CD4-positive, alpha-beta T cell treated with Interleukin-15 for 4 hours (primary cell): ENCODE measurements at regions not wholly inside any gene's neighbourhood (a gene's known extent, or its start where the extent isn't known, plus 50 kb on each side); places are given as distances from the start of the nearest gene placed in this dataset.

Source experiments
- DNase-seq: peaks from one replicate; pipeline ENCODE4 v3.0.0-alpha.2; 2020; ENCODE audit warnings: low spot score

- no peak for DNase-seq
These were observed 73.9 kb downstream of the FOXD1 start for GRCh38 chr5:73374520-73375190.

DNA sequence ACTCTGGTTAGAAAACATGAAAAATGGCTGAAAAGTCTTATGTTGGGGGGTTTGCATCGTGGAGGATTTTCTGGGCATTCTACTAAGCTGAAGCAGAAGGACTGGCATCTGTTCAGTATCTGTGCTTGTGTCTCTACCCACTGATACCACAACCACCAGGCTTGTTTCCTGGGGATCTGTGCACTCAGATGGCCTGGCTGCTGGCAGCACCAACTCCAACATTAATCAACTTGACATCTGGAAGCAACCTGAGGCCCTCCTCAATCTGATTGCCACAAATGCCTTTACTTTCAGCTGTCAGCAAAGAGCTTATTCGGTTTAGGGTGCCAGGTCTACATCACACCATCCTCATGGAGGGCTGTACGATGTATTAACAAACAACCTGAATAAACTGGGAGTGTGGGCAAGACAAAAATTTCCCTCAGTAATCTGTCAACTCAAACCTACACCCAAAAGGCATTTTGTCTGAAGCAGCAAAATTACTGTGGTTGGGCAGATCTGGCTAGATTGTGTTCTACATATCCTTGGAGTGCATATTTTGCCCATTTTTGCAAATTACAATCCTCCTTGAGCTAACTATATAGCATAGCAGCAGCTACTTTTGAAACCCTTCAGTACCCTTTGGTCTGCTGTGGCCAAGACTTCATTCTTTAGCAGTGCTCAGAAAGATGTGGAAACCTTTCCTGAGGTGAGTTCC, 74.6 kb downstream of the FOXD1 start:
- DNase-seq: no peak

DNA sequence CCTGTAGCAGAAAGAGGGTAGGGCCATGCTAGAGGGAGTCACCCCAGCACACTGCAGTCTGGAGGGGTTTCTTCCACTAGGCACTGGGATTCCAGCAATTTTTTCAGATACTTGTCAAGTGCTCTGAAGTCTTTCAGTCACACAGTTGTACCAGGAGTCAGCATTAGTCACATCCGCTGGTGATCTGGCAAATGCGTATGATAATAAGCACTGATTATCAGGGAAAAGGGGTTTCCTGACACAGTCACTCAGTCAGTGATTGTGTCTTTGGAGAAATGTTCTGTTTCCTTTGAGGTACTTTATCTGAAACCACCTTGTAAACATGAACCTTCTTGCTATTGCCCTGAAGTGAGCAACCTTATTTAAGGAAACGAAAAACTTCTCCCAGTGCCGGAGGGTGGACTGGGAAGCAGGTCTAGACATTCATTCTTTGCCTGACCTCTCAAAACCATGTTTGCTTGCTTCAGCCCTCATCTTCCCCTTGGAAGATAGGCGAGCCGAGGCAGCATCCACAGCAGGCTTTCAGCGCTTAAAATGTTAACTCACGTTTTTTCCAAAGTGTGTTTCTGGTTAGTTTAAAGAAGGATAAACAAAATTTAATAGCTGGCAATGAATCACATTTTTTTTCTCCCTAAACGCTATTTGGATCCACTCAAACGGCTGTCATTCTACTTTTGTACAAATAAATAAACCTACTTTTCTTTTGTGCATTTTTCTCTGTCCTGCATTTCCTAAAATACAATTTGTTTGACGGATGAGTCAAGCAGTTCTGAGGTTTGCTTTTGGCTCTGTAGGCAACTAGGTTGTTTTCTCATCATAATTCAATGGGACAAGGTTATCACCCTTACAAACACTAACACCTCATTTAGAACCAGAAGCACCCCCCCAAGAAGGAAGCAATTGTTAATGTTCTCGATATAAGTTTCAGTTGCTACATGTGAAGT, 77.7 kb downstream of the FOXD1 start:
- DNase-seq: no peak

DNA sequence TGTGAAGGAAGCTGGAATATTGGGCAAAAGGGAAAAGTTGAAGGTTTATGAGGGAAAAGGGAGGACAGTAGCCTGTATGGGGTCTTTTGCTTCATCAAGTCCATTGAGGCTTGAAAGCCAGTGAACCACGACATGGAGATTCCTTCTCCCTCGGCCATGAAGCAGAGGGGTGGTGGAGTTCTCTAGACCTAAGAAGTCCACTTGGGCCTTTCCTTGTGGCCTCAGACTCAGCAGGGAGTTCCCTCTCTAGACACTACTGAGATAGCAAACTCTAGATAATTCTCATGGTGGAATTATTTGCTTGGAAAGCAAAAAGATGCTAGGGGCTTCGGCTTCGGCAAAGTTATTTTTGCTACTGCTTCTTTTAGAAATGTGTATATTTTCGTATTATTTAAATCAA, 78.5 kb downstream of the FOXD1 start:
- no peak for DNase-seq

GRCh38 chr5:73369278-73369677, 79.3 kb downstream of the FOXD1 start:
- DNase-seq: no peak

GRCh38 chr5:73367650-73368049, 80.9 kb downstream of the FOXD1 start:
- DNase-seq: no peak

GRCh38 chr5:73365990-73366667, 82.4 kb downstream of the FOXD1 start:
- DNase-seq: no peak

GRCh38 chr5:73365301-73365853, 83.2 kb downstream of the FOXD1 start:
- DNase-seq: no peak

DNA sequence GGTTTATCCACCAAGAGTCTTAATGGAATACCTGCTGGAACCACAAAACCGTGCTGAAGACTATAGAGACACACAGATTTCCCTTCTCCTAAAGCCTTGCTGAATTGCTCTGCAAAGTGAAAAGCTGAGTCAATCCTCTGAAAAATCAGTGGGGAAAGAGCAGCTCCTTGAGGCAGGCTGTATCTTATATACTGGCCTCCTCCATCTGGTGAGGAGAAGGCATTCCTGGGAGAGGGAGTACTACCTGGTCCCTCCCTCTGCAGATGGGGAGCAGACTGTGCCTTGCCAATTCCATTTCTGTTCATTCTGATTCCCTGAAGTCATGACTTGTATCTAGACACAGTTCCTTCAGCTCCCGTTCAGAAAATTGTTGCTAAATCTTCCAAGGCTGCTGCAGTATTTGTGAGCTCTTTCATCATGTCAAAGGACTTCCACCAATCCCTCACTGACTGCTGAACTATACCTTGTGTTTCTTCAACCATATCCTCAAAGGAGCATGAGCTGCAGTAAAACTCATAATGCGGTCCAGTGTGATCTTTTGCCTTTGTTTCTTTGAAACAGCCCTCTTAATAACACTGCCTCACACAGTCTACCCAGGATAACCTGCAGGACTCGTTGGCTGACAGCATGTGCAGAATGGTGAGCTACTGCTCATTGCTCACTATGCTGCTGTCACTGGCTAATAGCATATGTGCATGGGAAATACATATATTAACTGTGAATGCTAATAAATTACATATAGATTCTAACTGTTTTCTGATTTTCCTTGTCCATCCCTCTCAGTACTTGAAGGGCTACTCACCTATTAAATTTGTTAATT, 84.5 kb downstream of the FOXD1 start:
- no peak for DNase-seq

DNA sequence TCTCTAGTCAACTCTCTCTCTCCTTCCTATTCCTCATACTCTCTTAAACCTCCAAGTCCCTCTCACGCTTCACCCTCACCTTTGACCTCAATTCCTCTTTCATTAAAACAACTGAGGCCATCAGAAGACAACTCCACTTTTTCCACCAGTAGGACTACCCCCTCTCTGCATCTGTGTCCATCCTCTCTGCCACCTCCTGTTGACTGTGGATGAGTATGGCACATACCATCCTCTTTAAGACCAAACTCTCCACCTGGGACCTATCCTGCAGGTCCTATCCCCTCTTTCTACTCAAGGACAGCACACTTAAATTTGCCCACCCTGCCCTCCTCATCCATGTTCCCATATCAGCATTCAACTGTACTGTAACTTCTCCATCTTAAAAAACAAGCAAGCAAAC, 89.2 kb downstream of the FOXD1 start:
- no peak for DNase-seq

DNA sequence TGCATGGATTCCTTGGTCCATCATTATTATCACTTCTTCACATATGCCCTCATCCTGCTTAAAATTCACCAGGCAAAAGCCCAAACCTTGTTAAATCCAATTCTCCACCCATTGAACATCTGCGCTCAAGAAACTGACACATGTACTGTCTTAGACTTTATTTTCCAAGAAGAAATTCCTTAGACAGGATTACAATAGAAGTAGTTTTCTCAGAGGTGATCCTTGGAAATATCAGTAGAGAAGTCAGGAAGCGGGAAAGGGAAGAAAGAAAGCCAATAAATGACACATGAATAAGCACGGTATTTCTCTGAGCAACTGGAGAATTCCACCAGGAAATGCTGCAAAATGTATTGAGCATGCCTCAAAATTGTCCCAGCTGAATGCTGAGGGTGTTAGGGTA, 90.2 kb downstream of the FOXD1 start:
- no peak for DNase-seq

GRCh38 chr5:73357576-73357975, 91.0 kb downstream of the FOXD1 start:
- DNase-seq: no peak

- DNase-seq: no peak
These were observed 93.5 kb downstream of the FOXD1 start for GRCh38 chr5:73355108-73355507.

- no peak for DNase-seq
These were observed 94.2 kb downstream of the FOXD1 start for GRCh38 chr5:73354406-73354805.

- DNase-seq: no peak
These were observed 95.8 kb downstream of the FOXD1 start for GRCh38 chr5:73352649-73353230.

DNA sequence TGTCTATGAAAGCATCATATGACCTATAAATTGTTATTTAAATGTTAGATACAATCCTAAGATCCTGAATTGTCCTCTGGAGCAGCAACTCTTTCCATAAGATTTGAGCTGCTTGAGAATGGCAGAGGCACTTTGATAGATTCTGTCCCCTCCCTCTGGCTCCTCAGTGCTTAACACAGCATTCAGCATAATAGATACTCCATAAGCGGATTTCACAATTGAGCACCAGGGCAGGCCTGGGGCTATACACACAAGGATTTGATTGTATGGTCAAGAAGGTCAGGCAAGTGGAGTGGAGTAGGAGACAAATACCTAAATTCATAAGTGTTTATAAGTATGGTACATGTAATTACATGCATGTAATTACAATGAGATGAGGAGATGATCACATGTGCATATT, 96.3 kb downstream of the FOXD1 start:
- no peak for DNase-seq

DNA sequence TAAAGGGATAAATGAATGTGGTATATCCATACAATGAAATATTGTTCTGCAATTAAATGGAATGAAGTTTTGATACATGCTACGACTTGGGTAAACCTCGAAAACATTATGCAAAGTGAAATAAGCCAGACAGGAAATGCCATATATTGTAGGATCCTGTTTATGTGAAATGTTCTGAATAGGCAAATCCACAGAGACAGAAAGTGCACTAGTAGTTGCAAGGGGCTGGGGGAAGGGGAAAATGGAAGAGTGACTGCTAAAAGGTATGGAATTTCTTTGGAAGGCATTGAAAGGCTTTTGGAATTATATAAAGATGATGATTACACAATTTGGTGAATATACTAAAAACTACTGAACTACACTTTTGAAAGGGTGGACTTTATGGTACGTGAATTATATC, 97.0 kb downstream of the FOXD1 start:
- no peak for DNase-seq

GRCh38 chr5:73346878-73347408, 101.6 kb downstream of the FOXD1 start:
- DNase-seq: no peak

DNA sequence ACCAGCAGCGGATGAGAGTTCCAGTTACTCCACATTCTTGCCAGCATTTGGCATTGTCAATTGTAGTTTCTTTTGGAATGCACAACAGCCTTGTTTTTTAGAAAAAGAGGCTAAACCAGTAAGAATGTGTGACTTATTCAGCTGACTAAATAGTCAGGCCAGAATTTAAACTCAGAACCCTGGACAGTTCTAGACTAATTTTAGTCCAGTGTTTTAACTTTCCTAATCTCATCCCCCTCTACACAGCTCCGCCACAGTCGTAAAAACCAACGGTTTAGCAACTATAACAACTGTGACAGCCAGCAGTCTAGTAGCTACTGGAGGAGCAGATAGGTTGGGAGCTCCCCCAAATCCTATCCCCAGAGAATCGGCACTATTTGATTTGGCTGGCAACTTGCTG, 103.7 kb downstream of the FOXD1 start:
- no peak for DNase-seq

DNA sequence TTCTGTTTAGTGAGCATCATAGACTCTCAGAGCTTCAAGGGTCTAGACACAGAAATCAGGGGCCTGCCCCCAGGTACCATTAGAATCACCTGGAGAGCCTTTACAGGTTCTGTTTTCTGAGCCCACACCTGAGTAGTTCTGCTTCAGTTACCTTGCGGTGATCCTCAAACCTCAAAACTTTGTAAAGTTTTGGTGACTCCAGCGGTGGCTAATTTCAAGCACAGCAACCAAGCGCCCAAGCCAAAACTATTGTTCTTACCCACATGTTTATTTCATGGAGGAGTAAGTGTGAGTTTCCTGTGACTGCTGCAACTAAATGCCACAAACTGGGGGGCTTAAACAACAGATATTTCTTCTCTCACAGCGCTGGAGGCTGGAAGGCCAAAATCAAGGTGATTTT, 108.9 kb downstream of the FOXD1 start:
- no peak for DNase-seq
